HepG2 (cell line): ENCODE measurements at regions not wholly inside any gene's neighbourhood (a gene's known extent, or its start where the extent isn't known, plus 50 kb on each side); places are given as distances from the start of the nearest gene placed in this dataset.

Experiments used
- ATAC-seq: fragments of 200-7000 bp; cut with Tn5 transposase; 3 replicates; pipeline ENCODE4 v1.9.1; 2020; ENCODE audit warnings: mild to moderate bottlenecking, moderate library complexity
- BruUV-seq: library from RNA; stranded (reverse); fragments of 400-500 nt; replicated peaks from 2 replicates; lab custom pipeline; 2021; lab: Mats Ljungman, UMichigan
- CTCF ChIA-PET: fragments of 300-600 bp; formaldehyde crosslinking; extraction: SDS; loops from one replicate; lab custom pipeline; 2021; ENCODE audit warnings: low total read pairs, inconsistent platforms, low intra/inter-chr PET ratio; lab: Yijun Ruan, JAX
- POLR2A ChIA-PET: fragments of 350-600 bp; sonication (Branson Sonifier 250); formaldehyde crosslinking; loops from one replicate; lab custom pipeline; 2020; ENCODE audit warnings: antibody characterized with exemption, inconsistent platforms; lab: Yijun Ruan, JAX
- DNase-seq: peaks from one replicate; pipeline ENCODE4 v3.0.0-alpha.2; 2015; ENCODE audit warnings: low spot score
- FAIRE-seq: peaks from 3 replicates; lab custom pipeline; 2011; peaks lifted over from hg19 to GRCh38; lab: Jason Lieb, UNC
- H2AFZ ChIP-seq: one replicate; pipeline ENCODE4 v1.6.1; 2011; ENCODE audit warnings: low read length, inconsistent platforms
- H3K27ac ChIP-seq: fragments of 300-600 bp; 3 replicates; pipeline ENCODE4 v1.8.0; 2011; ENCODE audit warnings: mixed run types, mild to moderate bottlenecking, mixed read lengths, low read length, inconsistent platforms; ENCODE audit not compliant: insufficient read depth; ENCODE audit errors: extremely low read length
- H3K27me3 ChIP-seq, 2 experiments: fragments of 200-600 bp in 1 of 2; 2 replicates in 1 of 2; 3 replicates in 1 of 2; pipeline versions ENCODE4 v1.6.0 to v1.8.0; 2011; ENCODE audit warnings: low read length in 2 of 2, mild to moderate bottlenecking in 2 of 2, moderate library complexity in 2 of 2, inconsistent platforms in 1 of 2; ENCODE audit not compliant: insufficient read depth in 2 of 2, control insufficient read depth in 1 of 2
- H3K36me3 ChIP-seq, 2 experiments: fragments of 200-600 bp in 1 of 2; replicated peaks in 1 of 2; 2 replicates in 1 of 2; 3 replicates in 1 of 2; pipeline versions ENCODE4 v1.5.1 to v1.8.0; 2011; ENCODE audit warnings: low read length in 2 of 2, inconsistent platforms in 1 of 2; ENCODE audit not compliant: insufficient read depth in 2 of 2, control insufficient read depth in 1 of 2
- H3K4me1 ChIP-seq: 2 replicates; pipeline ENCODE4 v1.5.1; 2012; ENCODE audit warnings: low read length, inconsistent platforms; ENCODE audit not compliant: insufficient read depth
- H3K4me2 ChIP-seq: 2 replicates; pipeline ENCODE4 v1.6.0; 2011; ENCODE audit warnings: low read depth, low read length, inconsistent platforms
- H3K4me3 ChIP-seq, 3 experiments: fragments of 200-600 bp in 1 of 3; sonication (generic), shearing (Covaris generic) in 1 of 3; replicated peaks in 1 of 3; 2 replicates each; pipeline ENCODE4 v1.5.1; 2011 to 2016; ENCODE audit warnings: low read length in 3 of 3, inconsistent platforms in 2 of 3, low read depth in 2 of 3, mild to moderate bottlenecking in 2 of 3, control low read depth in 1 of 3, mixed read lengths in 1 of 3; ENCODE audit not compliant: insufficient read depth in 1 of 3
- H3K79me2 ChIP-seq: one replicate; pipeline ENCODE4 v1.6.1; 2011; ENCODE audit warnings: low read length, inconsistent platforms; ENCODE audit not compliant: insufficient read depth
- H3K9ac ChIP-seq: 2 replicates; pipeline ENCODE4 v1.6.0; 2011; ENCODE audit warnings: mild to moderate bottlenecking, low read depth, low read length, inconsistent platforms; ENCODE audit not compliant: insufficient read depth
- H3K9me3 ChIP-seq: 2 replicates; pipeline ENCODE4 v1.5.1; 2012; ENCODE audit warnings: mild to moderate bottlenecking, low read length
- H4K20me1 ChIP-seq: 2 replicates; pipeline ENCODE4 v1.6.0; 2011; ENCODE audit warnings: inconsistent platforms, mild to moderate bottlenecking, low read length, moderate library complexity; ENCODE audit not compliant: insufficient read depth
- DNMT1 ChIP-seq: sonication (generic); formaldehyde crosslinking; IDR thresholded peaks from 2 replicates; pipeline ENCODE4 v1.5.1; 2020; ENCODE audit warnings: mild to moderate bottlenecking, missing genetic modification reagents
- MATR3 ChIP-seq: sonication (generic); formaldehyde crosslinking; IDR thresholded peaks from 2 replicates; pipeline ENCODE4 v1.4.0; 2020; ENCODE audit warnings: missing genetic modification reagents
- NR2F1 ChIP-seq, 2 experiments: fragments of 450-650 bp in 1 of 2; formaldehyde crosslinking in 1 of 2; IDR thresholded peaks; 2 replicates each; pipeline versions ENCODE4 v1.5.0 to v1.6.1; 2016 to 2020; ENCODE audit warnings: mild to moderate bottlenecking in 1 of 2, missing compliant biosample characterization in 1 of 2, missing genetic modification reagents in 1 of 2, moderate library complexity in 1 of 2
- RARG ChIP-seq: sonication (generic); formaldehyde crosslinking; IDR thresholded peaks from 2 replicates; pipeline ENCODE4 v1.4.0; 2020; ENCODE audit warnings: low read depth, mild to moderate bottlenecking, missing genetic modification reagents
- RBM22 ChIP-seq: fragments of 200-400 bp; formaldehyde crosslinking; optimal IDR thresholded peaks from 2 replicates; pipeline ENCODE3; 2017; ENCODE audit warnings: mild to moderate bottlenecking, low read length, moderate library complexity
- SIX4 ChIP-seq: sonication (generic); formaldehyde crosslinking; IDR thresholded peaks from 2 replicates; pipeline ENCODE4 v1.4.0; 2020; ENCODE audit warnings: missing genetic modification reagents
- SRSF4 ChIP-seq: fragments of 200-400 bp; formaldehyde crosslinking; IDR thresholded peaks from one replicate; pipeline ENCODE4 v1.6.1; 2018; ENCODE audit warnings: mild to moderate bottlenecking, low read depth, low read length, moderate library complexity; ENCODE audit not compliant: poor library complexity, severe bottlenecking
- STAT5B ChIP-seq: sonication (generic); formaldehyde crosslinking; IDR thresholded peaks from 2 replicates; pipeline ENCODE4 v1.4.0; 2020; ENCODE audit warnings: missing genetic modification reagents
- SYNCRIP ChIP-seq: fragments of 200-400 bp; formaldehyde crosslinking; IDR thresholded peaks from 2 replicates; pipeline ENCODE4 v1.6.1; 2018; ENCODE audit warnings: mild to moderate bottlenecking, low read depth, low read length; ENCODE audit not compliant: insufficient read depth
- TRIM22 ChIP-seq: fragments of 450-650 bp; IDR thresholded peaks from 2 replicates; pipeline ENCODE4 v1.6.1; 2017
- ZBTB8A ChIP-seq: sonication (generic); formaldehyde crosslinking; IDR thresholded peaks from 2 replicates; pipeline ENCODE4 v1.4.0; 2020; ENCODE audit warnings: mild to moderate bottlenecking, low read depth, missing genetic modification reagents, borderline replicate concordance
- ZFX ChIP-seq: sonication (generic); formaldehyde crosslinking; IDR thresholded peaks from 2 replicates; pipeline ENCODE4 v1.4.0; 2020; ENCODE audit warnings: mild to moderate bottlenecking, low read depth, missing genetic modification reagents, moderate library complexity
- ZNF354B ChIP-seq: sonication (generic); formaldehyde crosslinking; IDR thresholded peaks from 2 replicates; pipeline ENCODE4 v1.8.0; 2022; ENCODE audit warnings: mild to moderate bottlenecking, missing genetic modification reagents
- ZNF460 ChIP-seq: sonication (generic); formaldehyde crosslinking; IDR thresholded peaks from 2 replicates; pipeline ENCODE4 v1.5.1; 2020; ENCODE audit warnings: missing genetic modification reagents, mild to moderate bottlenecking, borderline replicate concordance
- ZNF589 ChIP-seq: sonication (generic); formaldehyde crosslinking; conservative IDR thresholded peaks from 2 replicates; pipeline ENCODE4 v1.8.0; 2022; ENCODE audit warnings: mild to moderate bottlenecking, moderate library complexity, missing genetic modification reagents
- ZNF788 ChIP-seq: sonication (generic); formaldehyde crosslinking; IDR thresholded peaks from 2 replicates; pipeline ENCODE4 v1.5.0; 2020; ENCODE audit warnings: mild to moderate bottlenecking, missing genetic modification reagents, borderline replicate concordance
- WGBS: methylation state at CpG from one replicate; pipeline ENCODE4 v1.1.6; 2017; ENCODE audit warnings: low lambda C conversion rate; 5-methylcytosine and 5-hydroxymethylcytosine counted together
- in situ Hi-C: cut with HindIII; loops from 2 replicates; pipeline ENCODE4 v1.10.0; 2017; ENCODE audit warnings: low pct_unique_long_range_greater_than_20kb; ENCODE audit not compliant: extremely low pct_ligation_motif_present
- intact Hi-C: fragments of 100-400 bp; cut with micrococcal nuclease; formaldehyde crosslinking; loops from one replicate; pipeline ENCODE4 v1.10.0; 2022; ENCODE audit not compliant: unreplicated experiment

DNA sequence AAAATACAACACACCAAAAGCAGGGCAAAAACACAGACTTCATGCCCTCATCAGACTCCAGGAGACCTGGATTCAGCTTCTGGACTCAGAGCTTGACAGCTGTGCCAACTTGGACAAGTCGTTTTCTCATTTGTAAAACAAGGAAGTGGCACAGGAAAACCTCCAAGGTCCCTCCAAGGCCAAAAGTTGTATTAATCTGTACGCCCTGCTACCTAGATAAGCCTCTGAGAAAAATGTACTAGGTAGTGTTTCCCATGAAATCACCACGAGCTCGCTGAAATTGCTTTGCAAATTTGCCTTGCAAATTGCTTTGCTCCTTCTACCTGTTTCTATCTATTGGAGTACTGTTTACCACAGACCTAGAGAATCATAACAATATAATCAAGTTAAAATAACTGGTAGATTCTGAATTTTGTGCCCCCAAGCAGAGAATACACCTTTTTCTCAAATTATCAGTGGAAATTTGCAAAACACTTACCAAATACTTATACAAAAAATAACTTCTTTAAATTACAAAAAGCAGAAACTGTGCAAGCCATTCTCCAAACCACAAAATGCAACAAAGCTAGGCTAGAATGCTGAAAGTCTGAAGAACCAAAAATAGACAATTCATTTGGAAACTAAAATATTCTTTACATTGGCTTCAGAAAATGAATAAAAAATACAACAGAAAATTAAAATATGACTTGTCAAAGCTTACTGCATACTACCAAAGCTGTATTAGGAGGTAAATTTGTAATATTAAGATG is 158.1 kb upstream of the CHST15 start (continued):
- no peak for TF ChIP-seq RARG (CRISPR knock-in tag)
- no peak for TF ChIP-seq SIX4 (CRISPR knock-in tag)
- no peak for TF ChIP-seq ZNF460 (CRISPR knock-in tag)
- TF ChIP-seq STAT5B (CRISPR knock-in tag) = no peak
- TF ChIP-seq ZNF589 (CRISPR knock-in tag) = no peak
- no peak for TF ChIP-seq ZNF354B
- TF ChIP-seq, all 625 proteins: peak for 0

DNA sequence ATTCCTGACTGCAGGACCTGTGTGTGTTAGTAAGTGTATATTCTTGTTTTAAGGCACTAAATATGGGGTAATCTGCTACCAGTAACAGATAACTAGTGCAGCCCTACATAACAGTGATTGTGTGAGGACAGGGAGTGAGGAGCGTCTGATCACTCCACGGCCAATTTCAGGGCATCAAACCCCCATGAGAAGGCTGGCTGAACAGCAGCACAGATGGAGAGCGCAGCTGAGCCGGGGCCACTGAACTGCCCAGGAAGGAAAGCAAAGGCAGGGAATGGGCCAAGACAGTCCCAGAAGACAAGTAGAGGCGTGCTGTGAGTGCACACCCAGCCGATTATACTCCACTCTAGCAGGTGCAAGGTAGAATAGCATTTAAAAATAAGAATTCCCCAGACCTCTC is 157.1 kb upstream of the CHST15 start:
- intact Hi-C loops (loop anchor here (10.0 kb wide), 1 partner anchor 256 kb away; no protein-coding TSS in a partner anchor), in situ Hi-C loops (loop anchor here (25.0 kb wide), 1 partner anchor 263 kb away; no protein-coding TSS in a partner anchor)
- TF ChIP-seq ZNF788 (CRISPR knock-in tag) (no peak), ZFX (CRISPR knock-in tag) (no peak), DNMT1 (CRISPR knock-in tag) (no peak), SYNCRIP (no peak), ZBTB8A (CRISPR knock-in tag) (no peak), SRSF4 (no peak), MATR3 (CRISPR knock-in tag) (no peak), ZNF354B (no peak), ZNF460 (CRISPR knock-in tag) (no peak), NR2F1 (CRISPR knock-in tag; IDR thresholded peaks at IDR 0.05) (no peak), TRIM22 (no peak), RBM22 (no peak)
- H3K9ac ChIP-seq = no peak overlapping the region
- no peak overlapping the region for H2AFZ ChIP-seq
- no peak overlapping the region for H3K27ac ChIP-seq
- H4K20me1 ChIP-seq = no peaks in the 10 kb centered on the region
- BruUV-seq = no TSS peak
- WGBS = 21% methylated on average over 6 of the region's 6 CpGs
- H3K36me3 ChIP-seq = no peaks in the 10 kb centered on the region
- no peaks in the 10 kb centered on the region for H3K9me3 ChIP-seq
- peaks cover 1 to 27% of the 10 kb centered on the region in 2 experiments; a peak in 2 of 5 replicates for H3K27me3 ChIP-seq
- FAIRE-seq = no peak
- peaks cover 8% of the 10 kb centered on the region; the same call in 1 of the 2 replicates for H3K4me1 ChIP-seq
- no peaks in the 10 kb centered on the region for H3K79me2 ChIP-seq
- H3K4me3 ChIP-seq = no peak overlapping the region
- ChIA-PET POLR2A (no interaction called here), CTCF (interaction anchor here (0.5 kb wide), 1 partner anchor 645 kb away, joined by 3 read pairs; no protein-coding TSS in a partner anchor)
- no peak for DNase-seq
- no peak for ATAC-seq
- no peak overlapping the region for H3K4me2 ChIP-seq
